WI38 (cell line): ENCODE measurements at regions not wholly inside any gene's neighbourhood (a gene's known extent, or its start where the extent isn't known, plus 50 kb on each side); places are given as distances from the start of the nearest gene placed in this dataset.

Experiments used
- H3K4me3 ChIP-seq: 2 replicates; pipeline ENCODE4 v1.5.1; 2011; ENCODE audit warnings: low read depth, mild to moderate bottlenecking, control low read depth, low read length
- CTCF ChIP-seq: IDR thresholded peaks from 2 replicates; pipeline ENCODE4 v1.5.1; 2012; ENCODE audit warnings: low read depth, mild to moderate bottlenecking, control low read depth, low read length

- H3K4me3 ChIP-seq = no peak overlapping the region
- no peak for TF ChIP-seq CTCF
Observed at GRCh38 chr15:85941186-85941855, 138.3 kb upstream of the AGBL1 start.

DNA sequence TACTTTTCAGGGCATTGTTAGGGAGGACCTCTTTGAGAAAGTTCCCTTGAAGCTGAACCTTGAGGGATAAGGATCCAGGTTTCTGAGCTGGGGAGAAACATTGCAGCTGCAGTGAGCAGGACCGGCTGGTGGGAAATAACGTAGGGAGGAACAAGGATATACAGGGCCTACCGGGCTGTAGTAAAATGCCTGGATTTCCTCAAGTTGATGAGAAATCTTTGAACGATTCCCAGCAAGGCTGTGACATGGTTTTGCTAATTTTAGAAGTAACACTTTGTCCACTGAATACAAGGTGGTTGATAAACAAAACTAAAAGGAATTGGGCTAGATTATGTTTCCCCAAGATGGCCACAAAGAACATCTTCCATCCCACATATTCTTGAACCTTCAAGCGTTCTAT lies 137.0 kb upstream of the AGBL1 start:
- no peak for TF ChIP-seq CTCF
- no peak overlapping the region for H3K4me3 ChIP-seq

GRCh38 chr15:85943151-85943550 lies 136.5 kb upstream of the AGBL1 start:
- no peak for TF ChIP-seq CTCF
- H3K4me3 ChIP-seq = no peak overlapping the region

GRCh38 chr15:85943791-85944190 lies 135.9 kb upstream of the AGBL1 start:
- no peak for TF ChIP-seq CTCF
- no peak overlapping the region for H3K4me3 ChIP-seq

- no peak overlapping the region for H3K4me3 ChIP-seq
- TF ChIP-seq CTCF = no peak
Observed at GRCh38 chr15:85947021-85947420, 132.7 kb upstream of the AGBL1 start.

DNA sequence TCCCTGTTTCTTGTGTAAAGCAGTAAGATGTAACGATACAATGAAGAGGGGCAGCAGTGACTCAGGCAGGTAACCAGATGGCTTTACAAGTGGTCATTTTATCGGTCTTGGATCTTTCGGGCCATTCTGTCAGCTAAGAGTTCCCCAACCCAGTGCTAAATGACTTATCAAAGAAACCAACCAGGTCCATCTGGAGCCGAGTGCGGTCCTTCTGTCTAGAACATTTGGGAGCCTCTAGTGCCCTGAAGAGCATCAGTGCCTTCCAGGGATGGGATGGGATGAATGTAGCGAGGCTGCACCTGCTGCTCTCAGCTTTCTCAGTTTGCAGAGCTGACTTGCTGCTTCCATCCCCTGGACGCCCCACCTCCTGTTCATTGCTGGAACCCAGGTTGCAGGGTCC lies 131.7 kb upstream of the AGBL1 start:
- TF ChIP-seq CTCF = no peak
- H3K4me3 ChIP-seq = no peak overlapping the region

DNA sequence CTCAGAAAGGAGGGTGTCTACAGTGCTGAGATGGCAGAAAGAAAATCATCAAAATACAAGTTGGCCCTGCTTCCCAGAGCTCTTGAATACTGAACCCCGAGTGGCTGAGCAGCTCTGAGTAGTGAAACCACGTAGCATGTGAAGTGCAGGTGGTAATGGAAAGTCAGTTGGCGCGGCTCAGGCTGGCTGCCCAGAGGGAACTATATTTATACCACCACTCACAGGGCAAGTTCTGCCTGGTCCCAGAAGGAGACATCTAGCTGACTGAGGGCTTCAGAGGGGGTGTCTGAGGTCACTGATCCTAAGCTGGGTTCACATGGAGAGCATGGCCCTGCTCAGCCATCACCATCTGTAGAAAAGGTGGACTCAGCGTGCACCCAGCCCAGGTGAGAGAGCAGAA lies 129.6 kb upstream of the AGBL1 start:
- no peak overlapping the region for H3K4me3 ChIP-seq
- no peak for TF ChIP-seq CTCF
